GM12874 (cell line): ENCODE measurements at regions not wholly inside any gene's neighbourhood (a gene's known extent, or its start where the extent isn't known, plus 50 kb on each side); places are given as distances from the start of the nearest gene placed in this dataset.

ENCODE experiments used
- TF ChIP-seq, protein P1 (sequence below): IDR thresholded peaks from 2 replicates; pipeline ENCODE4 v1.5.1; 2011; ENCODE audit warnings: low read depth, mild to moderate bottlenecking, control low read depth, low read length, moderate library complexity; ENCODE audit not compliant: insufficient read depth

DNA sequence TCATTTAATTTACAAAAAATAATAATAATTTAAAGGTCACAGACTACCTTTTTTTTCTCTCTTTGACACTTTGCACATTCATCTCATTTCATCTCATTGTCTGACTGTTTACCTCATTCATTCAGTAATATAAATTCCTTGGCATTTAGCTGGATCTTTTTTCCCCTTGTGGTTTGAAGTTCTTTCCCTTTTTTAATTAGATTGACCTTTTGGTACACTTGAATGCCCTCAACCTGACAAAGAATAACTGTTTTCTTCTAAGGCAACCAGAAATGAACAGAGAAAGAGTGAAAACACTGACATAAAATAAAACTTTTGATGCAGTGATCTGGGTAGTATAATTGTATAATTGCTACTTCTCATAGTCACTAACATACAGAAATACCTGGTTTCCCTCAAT lies 774.9 kb upstream of the NOVA1 start:
- TF ChIP-seq, protein P1, sequence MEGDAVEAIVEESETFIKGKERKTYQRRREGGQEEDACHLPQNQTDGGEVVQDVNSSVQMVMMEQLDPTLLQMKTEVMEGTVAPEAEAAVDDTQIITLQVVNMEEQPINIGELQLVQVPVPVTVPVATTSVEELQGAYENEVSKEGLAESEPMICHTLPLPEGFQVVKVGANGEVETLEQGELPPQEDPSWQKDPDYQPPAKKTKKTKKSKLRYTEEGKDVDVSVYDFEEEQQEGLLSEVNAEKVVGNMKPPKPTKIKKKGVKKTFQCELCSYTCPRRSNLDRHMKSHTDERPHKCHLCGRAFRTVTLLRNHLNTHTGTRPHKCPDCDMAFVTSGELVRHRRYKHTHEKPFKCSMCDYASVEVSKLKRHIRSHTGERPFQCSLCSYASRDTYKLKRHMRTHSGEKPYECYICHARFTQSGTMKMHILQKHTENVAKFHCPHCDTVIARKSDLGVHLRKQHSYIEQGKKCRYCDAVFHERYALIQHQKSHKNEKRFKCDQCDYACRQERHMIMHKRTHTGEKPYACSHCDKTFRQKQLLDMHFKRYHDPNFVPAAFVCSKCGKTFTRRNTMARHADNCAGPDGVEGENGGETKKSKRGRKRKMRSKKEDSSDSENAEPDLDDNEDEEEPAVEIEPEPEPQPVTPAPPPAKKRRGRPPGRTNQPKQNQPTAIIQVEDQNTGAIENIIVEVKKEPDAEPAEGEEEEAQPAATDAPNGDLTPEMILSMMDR = no peak

DNA sequence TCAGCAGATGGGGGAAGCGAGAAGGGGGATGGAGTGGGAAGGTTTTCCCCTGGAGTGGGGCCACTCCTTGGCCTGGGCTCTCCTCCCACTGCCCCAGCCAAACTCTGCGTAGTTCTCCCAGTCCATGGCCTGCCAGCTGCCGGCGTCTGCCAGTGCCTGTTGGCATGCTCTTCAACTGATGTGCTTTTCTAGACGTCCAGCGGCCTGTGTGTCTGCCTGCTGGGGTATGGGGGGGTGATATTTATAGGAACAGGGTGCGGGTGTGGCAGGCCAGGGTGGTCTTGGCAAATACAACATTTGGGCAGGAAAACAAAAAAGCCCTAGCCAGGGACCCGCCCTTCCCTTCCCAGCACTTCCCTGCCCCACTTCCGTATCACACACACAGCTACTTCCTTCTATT lies 786.3 kb upstream of the NOVA1 start:
- TF ChIP-seq, protein P1 = no peak

DNA sequence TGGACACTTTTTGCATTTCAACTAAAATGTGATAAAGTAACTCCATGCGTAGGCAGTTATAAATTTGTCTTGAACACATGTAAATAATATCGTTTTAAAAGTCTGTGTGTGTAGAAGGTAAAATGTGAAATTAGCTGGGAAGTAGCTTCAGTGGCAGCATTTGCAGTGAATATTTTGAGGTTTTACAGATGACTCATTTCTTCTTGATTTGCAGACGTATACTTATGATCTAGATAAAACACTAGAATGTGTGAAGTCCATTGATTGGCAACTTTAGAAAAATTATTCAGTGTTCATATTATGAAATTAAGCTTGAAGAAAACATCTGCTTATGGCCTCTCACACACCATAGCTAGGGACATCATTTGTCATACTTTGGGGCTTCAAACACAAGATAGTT lies 788.6 kb upstream of the NOVA1 start:
- TF ChIP-seq, protein P1 = no peak

DNA sequence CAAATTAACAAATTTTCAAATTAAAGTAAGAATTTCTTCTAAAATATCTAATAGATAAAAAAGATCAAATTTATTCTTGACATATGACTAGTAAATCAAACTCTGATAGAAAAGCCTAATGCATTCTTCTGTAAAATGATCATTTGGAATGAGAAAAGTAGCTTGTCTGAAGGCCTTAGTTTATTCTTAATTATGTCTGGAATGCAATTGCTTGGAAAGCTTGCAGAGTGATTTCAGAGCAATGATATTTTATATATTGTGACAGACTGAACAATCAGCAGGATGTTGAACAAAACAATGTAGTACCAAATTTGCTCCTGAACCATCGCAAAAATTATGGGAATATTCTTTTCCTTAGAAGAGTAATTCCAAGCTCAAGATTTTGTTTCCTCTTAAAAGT lies 789.6 kb upstream of the NOVA1 start:
- TF ChIP-seq, protein P1 = no peak

DNA sequence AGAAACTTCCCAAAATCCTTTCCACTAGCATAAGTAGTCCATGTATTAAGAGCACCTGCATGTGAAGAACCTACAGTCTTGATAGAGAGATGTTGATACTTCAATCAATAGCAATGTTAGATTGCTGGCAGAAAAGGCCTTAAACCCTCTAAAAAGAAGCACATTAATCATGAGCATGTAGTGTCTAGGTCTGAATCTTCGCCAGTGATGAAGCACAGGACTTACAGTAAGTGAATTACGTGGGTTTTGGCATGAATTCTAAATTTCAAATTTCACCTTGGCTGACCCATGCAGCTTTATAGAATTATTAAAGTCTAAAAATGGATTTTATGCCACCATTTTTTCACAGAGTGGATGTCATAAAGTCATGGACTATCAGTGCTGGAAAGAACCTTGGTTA lies 791.6 kb upstream of the NOVA1 start:
- TF ChIP-seq, protein P1 = no peak

DNA sequence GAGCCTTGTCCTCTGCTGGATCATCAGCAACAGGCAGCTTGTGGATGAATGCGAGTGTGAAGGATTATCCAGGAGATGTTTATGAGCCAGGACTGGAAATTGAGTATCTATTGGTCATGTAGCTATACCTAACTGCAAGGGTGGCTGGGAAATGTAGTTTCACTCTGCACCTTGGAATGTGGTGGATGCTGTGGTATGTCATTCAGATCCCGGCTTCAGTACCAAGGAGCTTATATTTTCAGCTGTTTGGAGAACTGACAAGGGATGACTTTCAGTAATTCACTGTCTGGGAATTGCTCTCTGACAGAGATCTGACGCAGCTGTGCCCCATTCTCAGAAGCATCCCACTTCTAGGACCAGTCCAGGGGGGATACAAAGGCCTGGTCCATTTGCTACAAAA lies 792.3 kb upstream of the NOVA1 start:
- TF ChIP-seq, protein P1 = no peak

DNA sequence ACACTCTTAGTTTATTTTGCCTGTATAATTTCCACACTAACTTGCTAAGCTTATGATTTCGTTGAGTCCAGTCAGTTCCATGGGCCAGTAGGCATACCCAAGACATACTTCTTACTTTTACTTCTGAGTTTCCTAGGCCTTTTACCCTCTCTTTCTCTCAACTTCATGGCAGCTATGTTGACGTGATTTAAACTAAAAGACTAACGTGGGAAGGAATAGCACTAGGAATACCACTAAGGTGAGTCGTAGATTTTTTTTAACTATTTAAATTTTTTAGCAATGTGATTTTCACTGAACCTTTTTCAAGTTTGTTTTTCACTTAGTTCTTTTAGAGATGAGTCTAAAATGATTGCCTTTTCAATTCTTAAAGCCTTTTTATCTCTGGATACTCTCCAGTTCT lies 793.5 kb upstream of the NOVA1 start:
- TF ChIP-seq, protein P1 = no peak

DNA sequence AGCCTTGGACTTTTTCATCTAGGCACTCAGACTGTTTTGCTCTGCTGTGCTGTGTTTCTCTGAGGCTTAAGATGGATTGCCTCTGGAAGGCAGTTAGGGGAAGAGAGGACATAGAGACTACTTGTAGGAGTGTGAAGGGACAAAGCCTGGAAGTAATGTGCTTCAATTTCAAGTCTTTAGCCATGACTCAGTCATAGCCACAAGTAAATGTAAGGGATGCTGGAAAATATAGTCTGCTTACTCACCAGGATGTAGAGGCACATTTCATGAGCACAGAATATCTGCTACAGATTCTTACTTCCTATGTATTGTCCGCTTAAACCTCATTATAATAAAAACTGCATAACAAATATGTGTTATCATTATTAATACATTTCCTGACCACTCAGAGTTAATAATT lies 794.3 kb upstream of the NOVA1 start:
- TF ChIP-seq, protein P1 = no peak
